Neutrophil (primary cell): ENCODE measurements at regions not wholly inside any gene's neighbourhood (a gene's known extent, or its start where the extent isn't known, plus 50 kb on each side); places are given as distances from the start of the nearest gene placed in this dataset.

Experiments used
- H3K27ac ChIP-seq: fragments of 200-600 bp; sonication (generic); 2 replicates; pipeline ENCODE4 v1.5.1; 2016; ENCODE audit warnings: mild to moderate bottlenecking, moderate library complexity
- H3K27me3 ChIP-seq: fragments of 200-600 bp; sonication (generic); 2 replicates; pipeline ENCODE4 v1.6.0; 2016; ENCODE audit warnings: mild to moderate bottlenecking
- H3K36me3 ChIP-seq: fragments of 200-600 bp; sonication (generic); 2 replicates; pipeline ENCODE4 v1.5.1; 2017
- H3K4me1 ChIP-seq, 2 experiments: fragments of 200-600 bp in 1 of 2; sonication (generic) in 1 of 2; 1 replicate in 1 of 2; 2 replicates in 1 of 2; pipeline versions ENCODE4 v1.5.1 to v1.6.1; 2013 to 2016; ENCODE audit warnings: low read depth in 1 of 2, low read length in 1 of 2, mild to moderate bottlenecking in 1 of 2, moderate library complexity in 1 of 2; ENCODE audit not compliant: control insufficient read depth in 1 of 2, insufficient read depth in 1 of 2
- H3K4me3 ChIP-seq, 2 experiments: fragments of 200-600 bp in 1 of 2; sonication (generic) in 1 of 2; 1 replicate in 1 of 2; 2 replicates in 1 of 2; pipeline ENCODE4 v1.5.1; 2013 to 2016; ENCODE audit warnings: low read depth in 1 of 2, low read length in 1 of 2, mild to moderate bottlenecking in 1 of 2, moderate library complexity in 1 of 2
- H3K9me3 ChIP-seq: fragments of 200-600 bp; sonication (generic); 2 replicates; pipeline ENCODE4 v1.5.1; 2016
- TF ChIP-seq, protein P1 (sequence below): fragments of 200-600 bp; sonication (generic); IDR thresholded peaks from 2 replicates; pipeline ENCODE4 v1.5.1; 2016; ENCODE audit warnings: antibody characterized with exemption

DNA sequence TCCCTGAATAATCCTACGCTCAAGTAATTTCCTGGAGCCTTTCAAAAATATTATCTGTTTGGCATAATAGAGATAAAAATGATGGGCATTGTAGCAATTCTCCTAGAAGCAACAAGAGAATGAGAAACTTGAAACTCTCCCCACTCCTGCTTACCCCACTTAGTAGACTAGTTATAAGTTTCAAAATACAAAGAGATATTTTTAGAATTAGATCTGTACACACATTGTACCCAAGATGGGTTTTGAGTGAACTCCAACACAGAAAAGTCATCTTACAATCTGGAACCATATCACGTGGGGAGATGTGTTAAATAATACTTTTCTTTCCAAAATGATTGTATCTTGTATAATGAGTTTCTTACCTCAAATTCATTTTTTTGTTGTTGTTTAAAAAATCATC is 484.9 kb downstream of the LPIN1 start:
- TF ChIP-seq, protein P1, sequence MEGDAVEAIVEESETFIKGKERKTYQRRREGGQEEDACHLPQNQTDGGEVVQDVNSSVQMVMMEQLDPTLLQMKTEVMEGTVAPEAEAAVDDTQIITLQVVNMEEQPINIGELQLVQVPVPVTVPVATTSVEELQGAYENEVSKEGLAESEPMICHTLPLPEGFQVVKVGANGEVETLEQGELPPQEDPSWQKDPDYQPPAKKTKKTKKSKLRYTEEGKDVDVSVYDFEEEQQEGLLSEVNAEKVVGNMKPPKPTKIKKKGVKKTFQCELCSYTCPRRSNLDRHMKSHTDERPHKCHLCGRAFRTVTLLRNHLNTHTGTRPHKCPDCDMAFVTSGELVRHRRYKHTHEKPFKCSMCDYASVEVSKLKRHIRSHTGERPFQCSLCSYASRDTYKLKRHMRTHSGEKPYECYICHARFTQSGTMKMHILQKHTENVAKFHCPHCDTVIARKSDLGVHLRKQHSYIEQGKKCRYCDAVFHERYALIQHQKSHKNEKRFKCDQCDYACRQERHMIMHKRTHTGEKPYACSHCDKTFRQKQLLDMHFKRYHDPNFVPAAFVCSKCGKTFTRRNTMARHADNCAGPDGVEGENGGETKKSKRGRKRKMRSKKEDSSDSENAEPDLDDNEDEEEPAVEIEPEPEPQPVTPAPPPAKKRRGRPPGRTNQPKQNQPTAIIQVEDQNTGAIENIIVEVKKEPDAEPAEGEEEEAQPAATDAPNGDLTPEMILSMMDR, result no peak
- H3K27ac ChIP-seq, result no peak overlapping the region
- no peaks in the 10 kb centered on the region for H3K36me3 ChIP-seq
- no peaks in the 10 kb centered on the region for H3K27me3 ChIP-seq
- no peak overlapping the region for H3K4me3 ChIP-seq
- no peaks in the 10 kb centered on the region for H3K9me3 ChIP-seq
- H3K4me1 ChIP-seq, result no peaks in the 10 kb centered on the region

DNA sequence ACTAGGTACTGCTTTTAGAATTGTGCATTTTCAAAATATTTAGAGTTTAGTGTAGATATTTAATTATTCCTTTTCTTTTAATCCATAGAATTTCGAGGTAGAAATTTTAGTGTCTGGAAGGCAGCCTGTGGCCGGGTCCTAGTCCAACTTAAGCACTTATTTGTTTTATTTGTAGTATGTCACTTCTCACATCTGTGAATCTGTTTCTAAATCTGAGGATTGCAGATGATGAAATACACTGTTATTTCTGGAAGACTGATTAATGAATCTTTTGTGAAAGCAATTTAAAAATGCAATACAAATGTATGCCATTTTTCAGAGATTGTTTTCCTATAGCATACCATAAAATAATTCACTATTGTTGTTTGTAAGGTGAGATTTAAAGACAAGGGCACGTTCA is 483.9 kb upstream of the TRIB2 start:
- H3K27ac ChIP-seq, result no peak overlapping the region
- H3K27me3 ChIP-seq, result no peaks in the 10 kb centered on the region
- TF ChIP-seq, protein P1, result no peak
- no peaks in the 10 kb centered on the region for H3K4me1 ChIP-seq
- no peak overlapping the region for H3K4me3 ChIP-seq
- H3K9me3 ChIP-seq, result no peaks in the 10 kb centered on the region
- no peaks in the 10 kb centered on the region for H3K36me3 ChIP-seq

GRCh38 chr2:12236136-12236844 is 480.4 kb upstream of the TRIB2 start:
- TF ChIP-seq, protein P1, result no peak
- Histone ChIP-seq H3K4me1 (no peaks in the 10 kb centered on the region), H3K36me3 (no peaks in the 10 kb centered on the region), H3K4me3 (no peak overlapping the region), H3K27ac (no peak overlapping the region), H3K9me3 (no peaks in the 10 kb centered on the region), H3K27me3 (no peaks in the 10 kb centered on the region)

DNA sequence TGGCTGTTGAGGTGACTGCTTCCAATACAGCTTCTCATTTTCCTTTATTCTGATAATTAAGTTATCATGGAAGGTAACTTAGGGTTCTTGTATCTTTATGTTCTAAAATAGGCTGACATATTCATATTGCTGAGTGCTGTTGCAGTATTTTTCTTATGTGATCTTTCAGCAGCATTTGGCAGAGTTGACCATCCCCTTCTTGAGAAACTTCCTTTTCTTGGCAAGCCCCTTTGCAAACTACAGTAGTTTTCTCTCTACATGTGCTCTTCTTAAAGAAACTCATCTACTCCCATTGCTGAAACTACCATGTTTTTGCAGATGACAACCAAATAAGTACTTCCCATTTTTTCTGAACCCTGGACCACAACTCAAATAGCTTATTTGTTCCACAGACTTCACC is 476.5 kb upstream of the TRIB2 start:
- no peak overlapping the region for H3K4me3 ChIP-seq
- H3K27me3 ChIP-seq, result no peaks in the 10 kb centered on the region
- H3K36me3 ChIP-seq, result no peaks in the 10 kb centered on the region
- no peak overlapping the region for H3K27ac ChIP-seq
- TF ChIP-seq, protein P1, result no peak
- no peaks in the 10 kb centered on the region for H3K4me1 ChIP-seq
- H3K9me3 ChIP-seq, result no peaks in the 10 kb centered on the region

GRCh38 chr2:12243381-12243780 is 473.4 kb upstream of the TRIB2 start:
- Histone ChIP-seq H3K27ac (no peak overlapping the region), H3K4me3 (no peak overlapping the region), H3K4me1 (no peaks in the 10 kb centered on the region), H3K9me3 (no peaks in the 10 kb centered on the region), H3K27me3 (no peaks in the 10 kb centered on the region), H3K36me3 (no peaks in the 10 kb centered on the region)
- TF ChIP-seq, protein P1, result no peak

- H3K9me3 ChIP-seq, result no peaks in the 10 kb centered on the region
- H3K27me3 ChIP-seq, result no peaks in the 10 kb centered on the region
- H3K4me1 ChIP-seq, result no peaks in the 10 kb centered on the region
- H3K27ac ChIP-seq, result no peak overlapping the region
- no peaks in the 10 kb centered on the region for H3K36me3 ChIP-seq
- TF ChIP-seq, protein P1, result no peak
- no peak overlapping the region for H3K4me3 ChIP-seq
These were observed 472.7 kb upstream of the TRIB2 start for GRCh38 chr2:12244070-12244469.
